Suprapubic skin (tissue), 4 donors: ENCODE measurements at regions not wholly inside any gene's neighbourhood (a gene's known extent, or its start where the extent isn't known, plus 50 kb on each side); places are given as distances from the start of the nearest gene placed in this dataset.

ENCODE experiments used
- DNase-seq, 2 donors: peaks; one replicate each; pipeline ENCODE4 v3.0.0-alpha.2; 2019; ENCODE audit warnings: low spot score in 2 of 2
- H3K27ac ChIP-seq: fragments of 200-600 bp; sonication (generic); one replicate; pipeline ENCODE4 v1.5.1; 2019
- H3K27me3 ChIP-seq: fragments of 200-600 bp; sonication (generic); one replicate; pipeline ENCODE4 v1.5.1; 2019
- H3K36me3 ChIP-seq: fragments of 200-600 bp; sonication (generic); one replicate; pipeline ENCODE4 v1.5.1; 2019
- H3K4me1 ChIP-seq: fragments of 200-600 bp; sonication (generic); one replicate; pipeline ENCODE4 v1.5.1; 2019
- H3K4me3 ChIP-seq: fragments of 200-600 bp; sonication (generic); one replicate; pipeline ENCODE4 v1.5.1; 2019; ENCODE audit warnings: mild to moderate bottlenecking
- H3K9me3 ChIP-seq: fragments of 200-600 bp; sonication (generic); one replicate; pipeline ENCODE4 v1.5.1; 2019
- CTCF ChIP-seq, 2 donors: fragments of 200-600 bp in 1 of 2; fragments of 450-650 bp in 1 of 2; sonication (generic) in 1 of 2; IDR thresholded peaks; one replicate each; pipeline ENCODE4 v1.5.1; 2016 to 2019; ENCODE audit warnings: antibody characterized with exemption in 2 of 2, mild to moderate bottlenecking in 1 of 2, moderate library complexity in 1 of 2
- EP300 ChIP-seq: sonication (generic); formaldehyde crosslinking; IDR thresholded peaks from one replicate; pipeline ENCODE4 v1.6.1; 2017; ENCODE audit warnings: antibody characterized with exemption
- POLR2A ChIP-seq, 2 donors: fragments of 450-650 bp; IDR thresholded peaks; one replicate each; pipeline ENCODE4 v1.6.1; 2017; ENCODE audit warnings: antibody characterized with exemption in 2 of 2, mild to moderate bottlenecking in 2 of 2, moderate library complexity in 2 of 2
- POLR2AphosphoS5 ChIP-seq, 3 donors: sonication (generic); formaldehyde crosslinking; IDR thresholded peaks; one replicate each; pipeline ENCODE4 v1.6.1; 2017; ENCODE audit warnings: antibody characterized with exemption in 3 of 3
- WGBS: methylation state at CpG from one replicate; pipeline ENCODE4 v1.1.5; 2018; 5-methylcytosine and 5-hydroxymethylcytosine counted together

GRCh38 chr17:59513934-59514841 lies 51.2 kb upstream of the DHX40 start:
- no peak for TF ChIP-seq POLR2AphosphoS5 (IDR thresholded peaks at IDR 0.05)
- TF ChIP-seq CTCF (IDR thresholded peaks at IDR 0.05): no peak
- TF ChIP-seq EP300: no peak
- TF ChIP-seq POLR2A (IDR thresholded peaks at IDR 0.05): no peak
- no peaks in the 10 kb centered on the region for H3K36me3 ChIP-seq
- 72% methylated on average over 8 of the region's 8 CpGs for WGBS
- H3K4me1 ChIP-seq: no peaks in the 10 kb centered on the region
- H3K27me3 ChIP-seq: no peaks in the 10 kb centered on the region
- no peaks in the 10 kb centered on the region for H3K9me3 ChIP-seq
- no peak overlapping the region for H3K4me3 ChIP-seq
- H3K27ac ChIP-seq: no peak overlapping the region
- DNase-seq: peak; percentile 74 to 82
